ENCODE measurements at regions not wholly inside any gene's neighbourhood (a gene's known extent, or its start where the extent isn't known, plus 50 kb on each side); places are given as distances from the start of the nearest gene placed in this dataset.

DNA sequence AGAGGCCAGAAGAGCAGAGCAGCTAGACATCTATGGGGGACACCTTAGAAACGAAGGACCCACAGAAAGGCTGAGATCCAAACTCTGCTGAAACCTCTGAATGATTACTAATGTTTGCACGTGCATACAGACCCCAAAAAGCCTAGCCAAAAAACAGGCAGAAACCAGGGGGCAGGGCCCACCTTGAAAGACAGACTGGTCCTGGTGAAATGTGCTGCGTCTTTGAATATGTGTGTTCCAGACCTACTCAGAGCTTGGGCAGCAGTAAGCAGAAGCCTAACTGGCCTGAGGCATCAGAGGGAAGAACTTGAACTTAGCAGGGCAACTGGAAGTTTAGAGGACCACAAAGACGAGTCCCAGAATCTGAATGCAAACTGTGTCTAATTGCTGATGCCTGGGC is 251.8 kb downstream of the TEX36 start:
- intact Hi-C loops (cut with DNase I) = no loop called here
- Histone ChIP-seq H3K4me1 (no peaks in the 10 kb centered on the region), H3K27ac (no peak overlapping the region), H3K36me3 (no peaks in the 10 kb centered on the region), H3K4me3 (no peak overlapping the region), H3K27me3 (no peaks in the 10 kb centered on the region), H3K9me3 (no peaks in the 10 kb centered on the region)
- ATAC-seq = no peak
- DNase-seq = no peak
- whole genome bisulfite sequencing (ENCODE audit: insufficient coverage, low coverage, low lambda C conversion rate, missing lambda C conversion rate) = 44% methylated on average over 2 of the region's 4 CpGs
- TF ChIP-seq CTCF (IDR thresholded peaks at IDR 0.05) (no peak), POLR2A (IDR thresholded peaks at IDR 0.05) (no peak)

GRCh38 chr10:125428054-125428453 is 254.9 kb downstream of the TEX36 start:
- no peaks in the 10 kb centered on the region for H3K4me1 ChIP-seq
- no peaks in the 10 kb centered on the region for H3K27me3 ChIP-seq
- H3K9me3 ChIP-seq = no peaks in the 10 kb centered on the region
- no peaks in the 10 kb centered on the region for H3K36me3 ChIP-seq
- intact Hi-C loops (cut with DNase I) = no loop called here
- WGBS (ENCODE audit: insufficient coverage, low coverage, low lambda C conversion rate, missing lambda C conversion rate) = 79% methylated on average over 8 of the region's 10 CpGs
- ATAC-seq (no peak), DNase-seq (no peak)
- no peak overlapping the region for H3K4me3 ChIP-seq
- TF ChIP-seq POLR2A (IDR thresholded peaks at IDR 0.05) = no peak
- TF ChIP-seq CTCF (IDR thresholded peaks at IDR 0.05) = no peak
- H3K27ac ChIP-seq = no peak overlapping the region

DNA sequence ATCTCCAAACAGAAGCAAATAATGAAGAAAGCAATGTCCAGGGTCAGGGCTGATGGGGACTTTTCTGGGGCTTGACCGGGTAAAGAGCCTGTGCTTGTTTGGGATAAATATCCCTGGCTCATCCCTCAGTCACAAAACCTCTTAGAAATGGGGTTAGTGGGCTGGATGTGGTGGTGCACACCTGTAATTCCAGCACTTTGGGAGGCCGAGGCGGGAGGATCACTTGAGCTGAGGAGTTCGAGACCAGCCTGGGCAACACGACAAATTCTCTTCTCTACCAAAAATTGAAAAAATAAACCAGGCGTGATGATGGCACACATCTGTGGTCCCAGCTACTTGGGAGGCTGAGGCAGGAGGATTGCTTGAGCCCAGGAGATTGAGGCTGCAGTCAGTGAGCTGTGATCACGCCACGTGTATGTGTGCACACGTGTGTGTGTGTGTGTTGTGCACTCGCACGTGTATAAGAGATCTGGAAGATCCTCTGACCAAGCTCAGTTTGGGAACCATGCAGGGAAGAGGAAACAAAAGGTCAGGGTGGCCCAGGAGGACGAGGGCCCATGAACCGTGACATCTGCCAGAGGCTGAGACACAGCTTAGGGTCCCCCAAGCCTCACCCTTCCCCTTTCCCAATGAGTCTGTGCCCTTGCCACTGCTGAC is 258.6 kb downstream of the TEX36 start:
- H3K9me3 ChIP-seq = no peaks in the 10 kb centered on the region
- H3K4me1 ChIP-seq = no peaks in the 10 kb centered on the region
- H3K27ac ChIP-seq = no peak overlapping the region
- TF ChIP-seq POLR2A (IDR thresholded peaks at IDR 0.05) (no peak), CTCF (IDR thresholded peaks at IDR 0.05) (no peak)
- H3K27me3 ChIP-seq = no peaks in the 10 kb centered on the region
- 45% methylated on average over 7 of the region's 13 CpGs for WGBS (ENCODE audit: insufficient coverage, low coverage, low lambda C conversion rate, missing lambda C conversion rate)
- ATAC-seq = no peak
- no peaks in the 10 kb centered on the region for H3K36me3 ChIP-seq
- H3K4me3 ChIP-seq = no peak overlapping the region
- intact Hi-C loops (cut with DNase I) = no loop called here
- no peak for DNase-seq

DNA sequence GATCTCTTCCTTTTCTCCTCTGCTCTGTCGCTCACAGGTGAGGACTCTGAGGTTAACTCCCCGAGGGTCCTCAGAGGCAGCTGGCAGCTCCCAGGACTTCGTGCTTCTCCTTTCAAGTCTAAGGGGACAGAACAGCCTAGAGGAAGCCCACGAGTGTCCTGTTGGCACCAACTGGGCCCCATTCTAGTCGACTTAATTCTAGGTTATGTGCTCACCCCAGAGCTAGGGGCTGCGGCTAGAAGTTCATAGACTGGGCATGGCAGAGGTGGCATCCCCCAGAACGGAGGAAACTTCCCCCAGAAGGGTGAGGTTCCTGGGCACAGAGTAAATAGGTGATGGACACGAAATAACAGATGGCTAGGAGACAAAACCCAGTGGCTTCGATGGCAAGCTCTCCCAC is 259.4 kb downstream of the TEX36 start:
- DNase-seq (no peak), ATAC-seq (no peak)
- H3K4me1 ChIP-seq = no peaks in the 10 kb centered on the region
- H3K36me3 ChIP-seq = no peaks in the 10 kb centered on the region
- no peaks in the 10 kb centered on the region for H3K27me3 ChIP-seq
- WGBS (ENCODE audit: insufficient coverage, low coverage, low lambda C conversion rate, missing lambda C conversion rate) = 41% methylated on average over 3 of the region's 9 CpGs
- TF ChIP-seq CTCF (IDR thresholded peaks at IDR 0.05) = no peak
- no peak overlapping the region for H3K27ac ChIP-seq
- H3K9me3 ChIP-seq = no peaks in the 10 kb centered on the region
- intact Hi-C loops (cut with DNase I) = no loop called here
- no peak overlapping the region for H3K4me3 ChIP-seq

DNA sequence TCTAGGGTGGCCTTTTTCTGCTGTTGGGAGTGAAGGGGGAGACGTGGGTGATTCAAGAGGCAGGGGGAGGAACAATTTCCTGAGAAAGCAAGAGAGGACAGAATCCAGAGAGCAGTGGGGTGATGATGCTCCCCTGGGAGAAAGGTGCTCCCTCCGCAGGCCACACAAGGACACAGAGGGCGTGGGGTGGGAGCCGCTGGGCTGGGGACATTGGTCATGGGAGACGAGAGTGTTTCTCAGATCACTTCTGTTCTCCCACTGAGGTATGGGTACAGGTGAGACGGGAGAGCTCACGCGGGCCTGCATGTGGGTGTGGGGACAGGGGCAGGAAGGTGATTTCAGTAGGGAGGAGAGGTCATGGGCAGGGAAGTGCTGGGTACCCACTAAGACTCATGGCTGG is 259.5 kb upstream of the CTBP2 start:
- DNase-seq = no peak
- no peak overlapping the region for H3K27ac ChIP-seq

More for the DNA sequence above, 259.5 kb upstream of the CTBP2 start:
- WGBS (ENCODE audit: insufficient coverage, low coverage, low lambda C conversion rate, missing lambda C conversion rate) = 72% methylated on average over 6 of the region's 8 CpGs
- intact Hi-C loops (cut with DNase I) = no loop called here
- Histone ChIP-seq H3K4me3 (no peak overlapping the region), H3K36me3 (no peaks in the 10 kb centered on the region), H3K4me1 (no peaks in the 10 kb centered on the region), H3K27me3 (no peaks in the 10 kb centered on the region), H3K9me3 (no peaks in the 10 kb centered on the region)
- no peak for ATAC-seq
- no peak for TF ChIP-seq CTCF (IDR thresholded peaks at IDR 0.05)
- no peak for TF ChIP-seq POLR2A (IDR thresholded peaks at IDR 0.05)

Measured in right lobe of liver (tissue), 6 donors.